ENCODE measurements at regions not wholly inside any gene's neighbourhood (a gene's known extent, or its start where the extent isn't known, plus 50 kb on each side); places are given as distances from the start of the nearest gene placed in this dataset.
A peak's percentile ranks its signal among the peaks of the same experiment; 100 is the strongest.

- H3K4me3 ChIP-seq (ENCODE audit: low read depth, low read length), result no peak overlapping the region
- no peak for DNase-seq (ENCODE audit: low read depth)
- TF ChIP-seq CTCF (conservative IDR thresholded peaks at IDR 0.05; ENCODE audit: low read depth, low read length), result no peak
Measured at GRCh38 chr4:54967289-54967688, 158.1 kb downstream of the KDR start.

GRCh38 chr4:54961357-54961975 lies 163.9 kb downstream of the KDR start:
- no peak for DNase-seq (ENCODE audit: low read depth)
- no peak overlapping the region for H3K4me3 ChIP-seq (ENCODE audit: low read depth, low read length)
- TF ChIP-seq CTCF (conservative IDR thresholded peaks at IDR 0.05; ENCODE audit: low read depth, low read length), result peak; percentile 68

- TF ChIP-seq CTCF (conservative IDR thresholded peaks at IDR 0.05; ENCODE audit: low read depth, low read length), result no peak
- H3K4me3 ChIP-seq (ENCODE audit: low read depth, low read length), result no peak overlapping the region
- no peak for DNase-seq (ENCODE audit: low read depth)
Measured at GRCh38 chr4:54959651-54960116, 165.7 kb downstream of the KDR start.

- H3K4me3 ChIP-seq (ENCODE audit: low read depth, low read length), result no peak overlapping the region
- TF ChIP-seq CTCF (conservative IDR thresholded peaks at IDR 0.05; ENCODE audit: low read depth, low read length), result no peak
- DNase-seq (ENCODE audit: low read depth), result no peak
Measured at GRCh38 chr4:54959131-54959530, 166.3 kb downstream of the KDR start.

- no peak for DNase-seq (ENCODE audit: low read depth)
- no peak overlapping the region for H3K4me3 ChIP-seq (ENCODE audit: low read depth, low read length)
- TF ChIP-seq CTCF (conservative IDR thresholded peaks at IDR 0.05; ENCODE audit: low read depth, low read length), result no peak
Measured at GRCh38 chr4:54958236-54958635, 167.2 kb downstream of the KDR start.

GRCh38 chr4:54954656-54955388 lies 170.6 kb downstream of the KDR start:
- no peak for DNase-seq (ENCODE audit: low read depth)
- no peak overlapping the region for H3K4me3 ChIP-seq (ENCODE audit: low read depth, low read length)
- TF ChIP-seq CTCF (conservative IDR thresholded peaks at IDR 0.05; ENCODE audit: low read depth, low read length), result no peak

GRCh38 chr4:54946741-54947140 lies 178.7 kb downstream of the KDR start:
- no peak for TF ChIP-seq CTCF (conservative IDR thresholded peaks at IDR 0.05; ENCODE audit: low read depth, low read length)
- DNase-seq (ENCODE audit: low read depth), result no peak
- H3K4me3 ChIP-seq (ENCODE audit: low read depth, low read length), result no peak overlapping the region
